Lower leg skin (tissue), 4 donors: ENCODE measurements at regions not wholly inside any gene's neighbourhood (a gene's known extent, or its start where the extent isn't known, plus 50 kb on each side); places are given as distances from the start of the nearest gene placed in this dataset.

ENCODE experiments used
- DNase-seq, 2 donors: peaks; one replicate each; pipeline ENCODE4 v3.0.0-alpha.2; 2019; ENCODE audit warnings: low spot score in 2 of 2
- H3K4me3 ChIP-seq: fragments of 200-600 bp; sonication (generic); 2 replicates; pipeline ENCODE4 v1.5.1; 2017; ENCODE audit warnings: mild to moderate bottlenecking, low read depth; ENCODE audit not compliant: poor library complexity, severe bottlenecking
- CTCF ChIP-seq, 3 donors: fragments of 450-650 bp; IDR thresholded peaks; one replicate each; pipeline ENCODE4 v1.5.1; 2016; ENCODE audit warnings: antibody characterized with exemption in 3 of 3, mild to moderate bottlenecking in 3 of 3, moderate library complexity in 2 of 3
- POLR2A ChIP-seq, 2 donors: fragments of 450-650 bp; IDR thresholded peaks; one replicate each; pipeline ENCODE4 v1.6.1; 2016 to 2017; ENCODE audit warnings: antibody characterized with exemption in 2 of 2, mild to moderate bottlenecking in 1 of 2, moderate library complexity in 1 of 2
- WGBS, 2 donors: methylation state at CpG; one replicate each; pipeline ENCODE4 v1.1.5; 2018; 5-methylcytosine and 5-hydroxymethylcytosine counted together
- intact Hi-C: fragments of 100-400 bp; cut with DNase I; formaldehyde crosslinking; loops from one replicate; pipeline ENCODE4 v1.15.0; 2023; ENCODE audit warnings: low total_unique reads

GRCh38 chr3:178274711-178275110 lies 261.5 kb upstream of the KCNMB2 start:
- no peak overlapping the region for H3K4me3 ChIP-seq
- 57% methylated on average over 4 of the region's 4 CpGs for WGBS, 2 donors
- DNase-seq, result no peak
- TF ChIP-seq CTCF (IDR thresholded peaks at IDR 0.05), result no peak
- TF ChIP-seq POLR2A (IDR thresholded peaks at IDR 0.05), result no peak
- intact Hi-C loops, result no loop called here

DNA sequence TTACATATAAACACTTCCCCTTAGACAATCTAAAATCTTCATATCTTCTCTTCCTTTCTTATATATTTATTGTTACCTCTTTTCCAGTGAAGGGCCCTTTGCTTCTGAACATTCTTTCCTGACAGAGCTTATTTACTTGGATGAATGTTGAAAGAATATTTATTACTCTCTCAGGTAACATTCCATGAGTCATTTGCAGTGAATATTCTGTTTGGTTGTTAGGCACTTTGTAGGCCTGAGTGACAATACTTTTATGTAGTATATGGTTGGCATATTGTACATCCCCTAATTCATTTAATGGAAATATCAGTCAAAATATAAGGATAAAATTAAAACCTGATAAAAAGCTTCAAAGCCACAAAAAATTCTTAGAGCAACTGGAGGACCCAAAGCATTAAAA lies 260.9 kb upstream of the KCNMB2 start:
- no peak for DNase-seq
- no peak for TF ChIP-seq CTCF (IDR thresholded peaks at IDR 0.05)
- no peak for TF ChIP-seq POLR2A (IDR thresholded peaks at IDR 0.05)
- intact Hi-C loops, result no loop called here
- no peak overlapping the region for H3K4me3 ChIP-seq

- DNase-seq, result no peak
- H3K4me3 ChIP-seq, result no peak overlapping the region
- TF ChIP-seq POLR2A (IDR thresholded peaks at IDR 0.05) (no peak), CTCF (IDR thresholded peaks at IDR 0.05) (no peak)
- WGBS, 2 donors, result 66 to 70% methylated on average over 2 of the region's 2 CpGs
- intact Hi-C loops, result no loop called here
Measured at GRCh38 chr3:178275793-178276192, 260.4 kb upstream of the KCNMB2 start.

- H3K4me3 ChIP-seq, result no peak overlapping the region
- intact Hi-C loops, result no loop called here
- WGBS, 2 donors, result 79 to 90% methylated on average over 2 of the region's 2 CpGs
- no peak for DNase-seq
- TF ChIP-seq POLR2A (IDR thresholded peaks at IDR 0.05), result no peak
- TF ChIP-seq CTCF (IDR thresholded peaks at IDR 0.05), result no peak
Measured at GRCh38 chr3:178277605-178278004, 258.6 kb upstream of the KCNMB2 start.

GRCh38 chr3:178283561-178283960 lies 252.7 kb upstream of the KCNMB2 start:
- no peak for TF ChIP-seq CTCF (IDR thresholded peaks at IDR 0.05)
- TF ChIP-seq POLR2A (IDR thresholded peaks at IDR 0.05), result no peak
- WGBS, 2 donors, result 95 to 96% methylated on average over 1 of the region's 1 CpG
- intact Hi-C loops, result no loop called here
- no peak for DNase-seq
- no peak overlapping the region for H3K4me3 ChIP-seq

DNA sequence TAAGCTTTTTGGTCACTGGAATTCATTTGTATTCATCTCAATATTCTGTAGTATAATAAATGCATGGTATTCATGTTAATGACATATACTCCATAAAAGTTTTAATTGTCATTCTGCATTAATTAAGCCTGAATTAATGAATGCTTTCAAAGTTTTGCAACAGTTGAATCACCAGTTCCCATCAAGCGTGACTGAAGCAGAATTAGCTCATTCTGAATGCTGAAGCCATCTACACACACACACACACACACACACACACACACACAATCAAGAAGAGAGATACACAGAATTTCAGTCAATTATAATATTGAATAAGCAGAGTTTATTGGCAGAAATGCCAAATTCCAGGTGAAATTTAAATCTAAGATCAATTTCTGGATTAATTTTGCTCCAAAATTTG lies 252.1 kb upstream of the KCNMB2 start:
- TF ChIP-seq POLR2A (IDR thresholded peaks at IDR 0.05), result no peak
- no peak for TF ChIP-seq CTCF (IDR thresholded peaks at IDR 0.05)
- WGBS, 2 donors, result 69 to 94% methylated on average over 1 of the region's 1 CpG
- intact Hi-C loops, result no loop called here

More for the DNA sequence above, 252.1 kb upstream of the KCNMB2 start:
- DNase-seq, result no peak
- no peak overlapping the region for H3K4me3 ChIP-seq
